Naive thymus-derived CD4-positive, alpha-beta T cell (primary cell): ENCODE measurements at regions not wholly inside any gene's neighbourhood (a gene's known extent, or its start where the extent isn't known, plus 50 kb on each side); places are given as distances from the start of the nearest gene placed in this dataset.

Experiments
- ATAC-seq: fragments of 150-1000 bp; cut with Tn5 transposase; 2 replicates; pipeline ENCODE4 v1.10.0; 2021; ENCODE audit warnings: mild to moderate bottlenecking, moderate library complexity
- CTCF ChIA-PET: fragments of 350-600 bp; sonication (Branson Sonifier 250); formaldehyde crosslinking; loops from one replicate; lab custom pipeline; 2021; ENCODE audit warnings: antibody characterized with exemption; lab: Charles Lee
- POLR2A ChIA-PET: fragments of 350-600 bp; sonication (Branson Sonifier 250); formaldehyde crosslinking; loops from one replicate; lab custom pipeline; 2021; ENCODE audit warnings: antibody characterized with exemption, inconsistent platforms; lab: Charles Lee
- DNase-seq, 9 donors: peaks; one replicate each; pipeline versions ENCODE4 v3.0.0 to v3.0.0-alpha.2; 2020 to 2022; ENCODE audit warnings: mixed read lengths in 1 of 9
- H3K27ac ChIP-seq: one replicate; pipeline ENCODE4 v1.7.0; 2013; ENCODE audit warnings: mild to moderate bottlenecking, low read depth, low read length, moderate library complexity
- H3K27me3 ChIP-seq, 2 donors: one replicate each; pipeline ENCODE4 v1.7.0; 2013; ENCODE audit warnings: low read length in 2 of 2, mild to moderate bottlenecking in 2 of 2, moderate library complexity in 2 of 2; ENCODE audit not compliant: control insufficient read depth in 2 of 2, insufficient read depth in 2 of 2
- H3K36me3 ChIP-seq, 3 experiments: 1 replicate in 2 of 3; 2 replicates in 1 of 3; pipeline ENCODE4 v1.7.0; 2013; ENCODE audit warnings: low read length in 3 of 3, mild to moderate bottlenecking in 3 of 3, moderate library complexity in 1 of 3; ENCODE audit not compliant: insufficient read depth in 3 of 3, control insufficient read depth in 2 of 3
- H3K4me1 ChIP-seq, 2 donors: one replicate each; pipeline ENCODE4 v1.7.0; 2013; ENCODE audit warnings: low read length in 2 of 2, mild to moderate bottlenecking in 2 of 2, moderate library complexity in 1 of 2; ENCODE audit not compliant: control insufficient read depth in 2 of 2, insufficient read depth in 2 of 2
- H3K4me3 ChIP-seq: 2 replicates; pipeline ENCODE4 v1.7.0; 2013; ENCODE audit warnings: mild to moderate bottlenecking, low read length
- H3K9me3 ChIP-seq, 3 experiments: 1 replicate in 2 of 3; 2 replicates in 1 of 3; pipeline ENCODE4 v1.7.0; 2013; ENCODE audit warnings: low read length in 3 of 3; ENCODE audit not compliant: control insufficient read depth in 2 of 3
- H3K27ac Mint-ChIP-seq, 9 donors: one replicate each; pipeline ENCODE4 v1.8.0; 2020 to 2022; ENCODE audit warnings: mixed read lengths in 9 of 9, mild to moderate bottlenecking in 8 of 9, moderate library complexity in 5 of 9, inconsistent platforms in 2 of 9
- H3K27me3 Mint-ChIP-seq, 5 donors: one replicate each; pipeline ENCODE4 v1.8.0; 2021 to 2022; ENCODE audit warnings: mixed read lengths in 5 of 5, mild to moderate bottlenecking in 1 of 5
- H3K36me3 Mint-ChIP-seq, 5 donors: one replicate each; pipeline ENCODE4 v1.8.0; 2020 to 2022; ENCODE audit warnings: mixed read lengths in 5 of 5, mild to moderate bottlenecking in 3 of 5, inconsistent platforms in 1 of 5
- H3K4me1 Mint-ChIP-seq, 7 donors: one replicate each; pipeline ENCODE4 v1.8.0; 2020 to 2022; ENCODE audit warnings: mixed read lengths in 7 of 7, mild to moderate bottlenecking in 3 of 7, inconsistent platforms in 1 of 7
- H3K4me3 Mint-ChIP-seq, 10 donors: one replicate each; pipeline ENCODE4 v1.8.0; 2020 to 2022; ENCODE audit warnings: mild to moderate bottlenecking in 10 of 10, mixed read lengths in 10 of 10, moderate library complexity in 6 of 10, inconsistent platforms in 2 of 10
- H3K9me3 Mint-ChIP-seq, 11 donors: one replicate each; pipeline ENCODE4 v1.8.0; 2020 to 2022; ENCODE audit warnings: mixed read lengths in 11 of 11, mild to moderate bottlenecking in 4 of 11, inconsistent platforms in 1 of 11, moderate library complexity in 1 of 11
- intact Hi-C, 2 donors: fragments of 100-400 bp; cut with micrococcal nuclease; formaldehyde crosslinking; loops; one replicate each; pipeline ENCODE4 v1.15.1; 2023

DNA sequence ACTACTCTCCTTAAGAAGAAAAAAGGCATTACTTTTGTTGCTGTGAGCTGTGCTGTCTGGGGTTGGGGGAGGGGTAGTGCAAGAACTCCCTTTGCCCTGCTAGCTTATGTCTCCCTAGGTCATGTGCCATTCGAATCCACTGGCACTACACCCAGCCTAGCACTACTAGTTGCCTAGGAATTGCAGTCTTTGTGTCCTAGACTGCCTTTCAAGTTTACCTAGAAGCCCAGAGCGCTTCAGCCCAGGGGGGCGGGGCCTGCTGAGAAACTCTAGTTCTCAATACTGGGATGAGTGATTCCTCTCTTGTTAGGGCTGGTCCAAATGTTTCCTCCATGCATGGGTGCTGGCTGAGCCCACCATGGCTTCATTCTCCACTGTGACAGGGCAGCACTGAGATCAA is 1011.5 kb downstream of the PCDH19 start:
- ATAC-seq (no peak), DNase-seq (no peak)
- H3K4me1 Mint-ChIP-seq = no peaks in the 10 kb centered on the region
- no peaks in the 10 kb centered on the region for H3K36me3 Mint-ChIP-seq
- no peaks in the 10 kb centered on the region for H3K4me1 ChIP-seq
- no peaks in the 10 kb centered on the region for H3K9me3 ChIP-seq
- ChIA-PET POLR2A (no interaction called here), CTCF (no interaction called here)
- peaks cover 0 to 3% (median 0%) of the 10 kb centered on the region in 11 donors for H3K9me3 Mint-ChIP-seq
- no peak overlapping the region for H3K4me3 ChIP-seq
- H3K27me3 ChIP-seq = no peaks in the 10 kb centered on the region
- no peak overlapping the region for H3K27ac Mint-ChIP-seq
- no peaks in the 10 kb centered on the region for H3K27me3 Mint-ChIP-seq
- H3K4me3 Mint-ChIP-seq = peak overlapping the region in 1 of 10 donors; percentile 12
- H3K36me3 ChIP-seq = no peaks in the 10 kb centered on the region
- H3K27ac ChIP-seq = no peak overlapping the region
- intact Hi-C loops = no loop called here

DNA sequence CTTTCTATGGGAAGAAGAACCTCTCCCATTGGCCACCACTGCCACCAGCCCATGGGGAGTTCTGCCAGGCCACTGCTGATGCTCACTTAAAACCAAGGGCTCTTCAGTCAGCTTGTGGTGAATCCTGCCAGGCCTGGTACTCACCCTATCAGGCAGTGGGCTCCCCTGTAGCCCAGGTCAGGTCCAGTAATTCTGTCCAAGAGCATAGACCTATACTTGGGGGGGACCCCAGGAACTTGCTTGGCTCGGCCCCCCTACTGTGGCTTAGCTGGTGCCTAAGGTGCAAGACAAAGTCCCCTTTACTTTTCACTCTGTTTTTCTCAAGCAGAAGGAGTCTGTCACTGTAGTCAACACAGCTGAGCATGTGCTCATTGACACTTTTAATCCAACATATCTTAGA is 1012.2 kb downstream of the PCDH19 start:
- Histone ChIP-seq H3K4me1 (no peaks in the 10 kb centered on the region), H3K27me3 (no peaks in the 10 kb centered on the region), H3K4me3 (no peak overlapping the region), H3K27ac (no peak overlapping the region), H3K36me3 (no peaks in the 10 kb centered on the region), H3K9me3 (no peaks in the 10 kb centered on the region)
- H3K27ac Mint-ChIP-seq = no peak overlapping the region
- H3K36me3 Mint-ChIP-seq = no peaks in the 10 kb centered on the region
- peaks cover 0 to 6% (median 0%) of the 10 kb centered on the region in 11 donors for H3K9me3 Mint-ChIP-seq
- DNase-seq (no peak), ATAC-seq (no peak)
- ChIA-PET CTCF (no interaction called here), POLR2A (no interaction called here)
- no peaks in the 10 kb centered on the region for H3K4me1 Mint-ChIP-seq
- H3K27me3 Mint-ChIP-seq = no peaks in the 10 kb centered on the region
- intact Hi-C loops = no loop called here
- H3K4me3 Mint-ChIP-seq = no peak overlapping the region

DNA sequence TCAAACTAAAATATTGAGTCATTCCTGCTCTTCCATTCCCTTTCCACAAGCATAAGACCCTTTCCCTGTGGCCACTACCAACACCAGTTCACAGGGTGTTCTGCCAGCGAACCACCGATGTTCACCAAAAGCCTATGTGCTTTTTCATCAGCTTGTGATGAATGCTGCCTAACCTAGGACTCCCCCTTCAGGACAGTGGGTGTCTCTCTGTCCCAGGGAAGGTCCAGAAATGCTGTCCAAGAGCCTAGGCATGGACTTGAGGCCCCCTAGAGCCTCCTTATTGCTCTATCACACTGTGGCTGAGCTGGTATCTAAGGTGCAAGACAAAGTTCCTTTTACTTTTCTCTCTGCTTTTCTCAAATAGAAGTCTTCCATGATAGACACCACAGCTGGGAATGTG is 1015.6 kb downstream of the PCDH19 start:
- Mint-ChIP-seq H3K4me3 (no peak overlapping the region), H3K9me3 (peaks cover 0 to 18% (median 0%) of the 10 kb centered on the region in 11 donors), H3K36me3 (no peaks in the 10 kb centered on the region), H3K27me3 (no peaks in the 10 kb centered on the region), H3K27ac (no peak overlapping the region), H3K4me1 (no peaks in the 10 kb centered on the region)
- no peaks in the 10 kb centered on the region for H3K4me1 ChIP-seq
- DNase-seq = no peak
- no peaks in the 10 kb centered on the region for H3K27me3 ChIP-seq
- no peak overlapping the region for H3K27ac ChIP-seq
- POLR2A ChIA-PET = no interaction called here
- no peaks in the 10 kb centered on the region for H3K9me3 ChIP-seq
- CTCF ChIA-PET = no interaction called here
- no peak overlapping the region for H3K4me3 ChIP-seq
- H3K36me3 ChIP-seq = no peaks in the 10 kb centered on the region
- ATAC-seq = no peak
- intact Hi-C loops = no loop called here

DNA sequence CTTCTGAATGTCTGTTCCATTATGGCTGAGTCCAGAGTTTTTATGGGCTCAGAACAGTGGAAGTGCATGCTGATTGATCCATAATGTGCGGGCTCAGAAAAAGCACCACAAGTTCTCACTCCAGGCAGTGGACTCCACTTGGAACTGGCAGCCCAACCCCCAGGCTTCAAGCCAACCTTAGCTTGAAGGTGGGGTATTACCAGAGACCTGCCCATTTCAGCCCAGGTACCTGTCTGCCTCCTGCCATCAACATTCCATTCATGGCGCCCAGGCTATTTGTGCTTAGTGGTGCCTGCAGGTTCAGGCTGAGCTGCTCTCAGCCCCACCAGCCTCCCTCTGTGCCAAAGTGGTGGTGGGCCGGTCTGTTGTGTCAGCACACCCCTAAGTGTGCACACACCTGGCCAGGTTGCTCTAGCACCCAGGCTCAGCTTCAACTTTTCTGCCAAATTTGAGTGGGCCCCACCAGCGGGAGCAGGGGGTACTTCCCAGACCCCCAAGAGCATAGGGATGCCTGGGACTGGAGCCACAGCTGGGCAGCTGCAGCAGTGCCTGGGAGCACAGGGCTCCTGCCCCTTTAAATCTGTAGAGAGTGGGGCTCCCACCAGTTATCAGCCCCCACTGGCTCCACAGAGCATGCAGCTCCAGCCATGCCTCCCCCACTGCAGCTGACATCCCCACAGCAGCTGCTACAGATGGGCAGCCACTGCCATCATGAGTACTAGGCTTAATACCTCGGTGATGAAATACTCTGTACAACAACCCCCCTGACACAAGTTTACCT is 1025.3 kb downstream of the PCDH19 start:
- H3K4me3 Mint-ChIP-seq = no peak overlapping the region
- no peak overlapping the region for H3K27ac Mint-ChIP-seq
- Histone ChIP-seq H3K27ac (no peak overlapping the region), H3K9me3 (no peaks in the 10 kb centered on the region), H3K27me3 (no peaks in the 10 kb centered on the region), H3K4me1 (no peaks in the 10 kb centered on the region), H3K36me3 (no peaks in the 10 kb centered on the region), H3K4me3 (no peak overlapping the region)
- ATAC-seq (no peak), DNase-seq (no peak)
- H3K27me3 Mint-ChIP-seq = no peaks in the 10 kb centered on the region
- ChIA-PET CTCF (no interaction called here), POLR2A (no interaction called here)
- peaks cover 0 to 10% (median 4%) of the 10 kb centered on the region in 11 donors for H3K9me3 Mint-ChIP-seq
- intact Hi-C loops = no loop called here
- H3K36me3 Mint-ChIP-seq = no peaks in the 10 kb centered on the region
- H3K4me1 Mint-ChIP-seq = no peaks in the 10 kb centered on the region

DNA sequence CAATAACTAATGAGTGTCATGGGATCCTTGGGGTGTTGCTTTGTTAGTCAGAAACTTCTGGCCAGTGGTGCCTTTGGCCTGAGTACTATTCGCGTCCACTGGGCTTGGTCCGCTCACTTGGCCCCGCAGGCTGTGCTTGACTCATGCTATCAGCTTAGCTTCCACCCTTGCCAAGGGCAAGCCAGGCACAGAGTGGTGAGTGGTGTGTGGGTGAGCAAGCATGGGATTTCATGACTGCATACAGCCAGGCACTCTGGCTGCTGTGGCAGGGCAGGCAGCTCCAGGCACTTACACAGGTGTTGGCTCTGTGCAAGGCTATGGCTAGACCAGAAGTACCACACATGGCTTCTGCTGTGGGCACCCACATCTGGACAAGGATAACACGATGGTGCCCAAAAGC is 1026.3 kb downstream of the PCDH19 start:
- H3K27ac Mint-ChIP-seq = no peak overlapping the region
- H3K27me3 Mint-ChIP-seq = no peaks in the 10 kb centered on the region
- no peaks in the 10 kb centered on the region for H3K9me3 ChIP-seq
- H3K9me3 Mint-ChIP-seq = peaks cover 0 to 8% (median 4%) of the 10 kb centered on the region in 11 donors
- POLR2A ChIA-PET = no interaction called here
- no peak overlapping the region for H3K27ac ChIP-seq
- H3K4me3 ChIP-seq = no peak overlapping the region
- H3K4me1 ChIP-seq = no peaks in the 10 kb centered on the region
- DNase-seq (no peak), ATAC-seq (no peak)
- H3K4me1 Mint-ChIP-seq = no peaks in the 10 kb centered on the region
- H3K36me3 Mint-ChIP-seq = no peaks in the 10 kb centered on the region
- intact Hi-C loops = no loop called here
- H3K36me3 ChIP-seq = no peaks in the 10 kb centered on the region
- H3K27me3 ChIP-seq = no peaks in the 10 kb centered on the region
- no peak overlapping the region for H3K4me3 Mint-ChIP-seq
- CTCF ChIA-PET = no interaction called here

DNA sequence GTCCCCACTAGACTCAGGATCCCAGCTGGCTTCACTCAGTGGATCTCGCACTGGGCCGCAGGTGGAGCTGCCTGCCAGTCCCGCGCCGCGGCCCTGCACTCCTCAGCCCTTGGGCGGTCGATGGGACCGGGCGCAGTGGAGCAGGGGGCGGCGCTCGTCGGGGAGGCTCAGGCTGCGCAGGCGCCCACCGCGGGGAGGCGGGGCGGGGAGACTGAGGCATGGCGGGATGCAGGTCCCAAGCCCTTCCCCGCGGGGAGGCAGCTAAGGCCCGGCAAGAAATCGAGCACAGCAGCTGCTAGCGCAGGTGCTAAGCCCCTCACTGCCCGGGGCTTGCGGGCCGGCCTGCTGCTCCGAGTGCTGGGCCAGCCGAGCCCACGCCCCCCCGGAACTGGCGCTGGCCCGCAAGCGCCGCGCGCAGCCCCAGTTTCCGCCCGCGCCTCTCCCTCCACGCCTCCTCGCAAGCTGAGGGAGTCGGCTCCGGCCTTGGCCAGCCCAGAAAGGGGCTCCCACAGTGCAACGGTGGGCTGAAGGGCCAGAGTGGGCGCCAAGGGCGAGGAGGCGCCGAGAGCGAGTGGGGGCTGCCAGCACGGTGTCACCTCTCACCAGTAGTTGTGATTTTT is 1038.0 kb downstream of the PCDH19 start:
- no peak overlapping the region for H3K4me3 Mint-ChIP-seq
- intact Hi-C loops = no loop called here
- no peaks in the 10 kb centered on the region for H3K36me3 Mint-ChIP-seq
- Histone ChIP-seq H3K27me3 (no peaks in the 10 kb centered on the region), H3K9me3 (no peaks in the 10 kb centered on the region), H3K36me3 (no peaks in the 10 kb centered on the region), H3K4me3 (no peak overlapping the region), H3K27ac (no peak overlapping the region), H3K4me1 (no peaks in the 10 kb centered on the region)
- H3K27ac Mint-ChIP-seq = no peak overlapping the region
- ChIA-PET CTCF (no interaction called here), POLR2A (no interaction called here)
- ATAC-seq (no peak), DNase-seq (no peak)
- no peaks in the 10 kb centered on the region for H3K9me3 Mint-ChIP-seq
- H3K4me1 Mint-ChIP-seq = no peaks in the 10 kb centered on the region
- H3K27me3 Mint-ChIP-seq = no peaks in the 10 kb centered on the region

DNA sequence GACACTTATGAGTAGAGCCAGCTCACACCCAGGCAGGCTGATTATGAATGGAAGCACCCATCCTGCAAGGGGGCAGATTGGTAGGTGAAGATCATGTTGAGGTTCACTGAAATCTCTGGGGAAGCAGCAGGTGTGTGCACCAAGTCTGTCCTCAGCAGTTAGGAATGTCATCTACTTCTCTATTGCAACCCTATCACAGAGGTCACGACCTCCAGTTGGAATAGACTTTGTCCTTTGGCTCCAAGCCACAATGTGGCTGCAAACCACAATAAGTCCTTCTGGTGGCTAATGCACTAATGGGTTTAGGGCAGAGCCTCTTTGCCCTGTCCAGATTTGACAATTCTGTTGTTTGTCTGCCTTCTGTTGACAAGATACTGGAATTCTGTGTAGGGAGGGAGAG is 1056.7 kb downstream of the PCDH19 start:
- DNase-seq (no peak), ATAC-seq (no peak)
- ChIA-PET POLR2A (no interaction called here), CTCF (no interaction called here)
- H3K27me3 ChIP-seq = no peaks in the 10 kb centered on the region
- H3K27ac Mint-ChIP-seq = no peak overlapping the region
- no peaks in the 10 kb centered on the region for H3K4me1 Mint-ChIP-seq
- H3K4me3 ChIP-seq = no peak overlapping the region
- no peaks in the 10 kb centered on the region for H3K36me3 Mint-ChIP-seq
- intact Hi-C loops = no loop called here
- no peaks in the 10 kb centered on the region for H3K9me3 ChIP-seq
- H3K27me3 Mint-ChIP-seq = no peaks in the 10 kb centered on the region
- peaks cover 0 to 16% (median 0%) of the 10 kb centered on the region in 11 donors for H3K9me3 Mint-ChIP-seq
- H3K27ac ChIP-seq = no peak overlapping the region
- no peaks in the 10 kb centered on the region for H3K36me3 ChIP-seq
- no peaks in the 10 kb centered on the region for H3K4me1 ChIP-seq
- H3K4me3 Mint-ChIP-seq = no peak overlapping the region
